SH-SY5Y (cell line): ENCODE measurements at regions not wholly inside any gene's neighbourhood (a gene's known extent, or its start where the extent isn't known, plus 50 kb on each side); places are given as distances from the start of the nearest gene placed in this dataset.
A peak's percentile ranks its signal among the peaks of the same experiment; 100 is the strongest.

Source experiments
- GATA2 ChIP-seq: IDR thresholded peaks from 2 replicates; pipeline ENCODE4 v1.6.1; 2011; ENCODE audit warnings: mild to moderate bottlenecking, low read depth, low read length
- GATA3 ChIP-seq: IDR thresholded peaks from 2 replicates; pipeline ENCODE4 v1.6.1; 2011; ENCODE audit warnings: low read depth, mild to moderate bottlenecking, low read length, moderate library complexity

DNA sequence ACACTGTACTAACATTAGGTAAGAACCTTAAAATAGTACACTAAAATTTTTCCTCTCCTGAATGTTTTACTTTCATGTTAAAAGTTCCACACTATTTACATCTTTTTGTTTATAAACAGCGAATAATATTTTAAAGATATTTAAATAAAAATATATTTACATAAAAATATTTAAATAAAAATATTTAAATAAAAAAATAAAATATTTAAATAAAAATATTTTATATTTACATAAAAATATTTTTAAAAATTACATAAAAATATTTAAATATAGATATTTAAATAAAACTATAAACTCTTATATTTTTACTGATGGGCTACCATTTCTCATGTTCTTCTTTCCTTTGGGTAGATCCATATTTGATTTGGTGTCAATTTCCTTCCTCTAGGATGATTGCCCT lies 619.0 kb downstream of the ANKRD7 start:
- TF ChIP-seq GATA2 (no peak), GATA3 (no peak)

DNA sequence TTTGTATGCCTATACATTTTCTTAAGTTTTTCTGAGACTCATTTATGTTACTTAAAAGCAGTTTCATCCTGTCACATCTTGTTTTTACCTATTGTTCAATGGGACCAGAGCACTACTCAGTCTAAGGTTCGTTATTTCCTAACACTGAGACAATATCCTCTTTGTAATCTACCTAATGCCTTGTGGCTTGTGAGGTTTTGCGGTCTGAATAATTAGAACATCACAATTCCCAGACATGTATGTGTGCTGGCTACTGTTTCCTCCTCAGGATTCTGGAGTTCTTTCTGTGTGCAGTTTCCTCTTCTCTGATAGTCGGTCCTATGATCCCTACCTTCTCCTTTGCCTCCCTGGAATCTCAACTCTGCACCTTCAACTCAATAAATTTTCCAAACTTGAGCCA lies 620.2 kb downstream of the ANKRD7 start:
- TF ChIP-seq GATA3 (no peak), GATA2 (no peak)

- TF ChIP-seq GATA2, result no peak
- no peak for TF ChIP-seq GATA3
Observed at GRCh38 chr7:118845791-118846190, 621.3 kb downstream of the ANKRD7 start.

- no peak for TF ChIP-seq GATA2
- no peak for TF ChIP-seq GATA3
Observed at GRCh38 chr7:118846977-118847376, 622.5 kb downstream of the ANKRD7 start.

- TF ChIP-seq GATA3 (no peak), GATA2 (peak; percentile 71; the same call in 1 of the 2 replicates)
Observed at GRCh38 chr7:118855290-118855689, 630.8 kb downstream of the ANKRD7 start.

- TF ChIP-seq GATA2 (no peak), GATA3 (no peak)
Observed at GRCh38 chr7:118858651-118859149, 634.2 kb downstream of the ANKRD7 start.

DNA sequence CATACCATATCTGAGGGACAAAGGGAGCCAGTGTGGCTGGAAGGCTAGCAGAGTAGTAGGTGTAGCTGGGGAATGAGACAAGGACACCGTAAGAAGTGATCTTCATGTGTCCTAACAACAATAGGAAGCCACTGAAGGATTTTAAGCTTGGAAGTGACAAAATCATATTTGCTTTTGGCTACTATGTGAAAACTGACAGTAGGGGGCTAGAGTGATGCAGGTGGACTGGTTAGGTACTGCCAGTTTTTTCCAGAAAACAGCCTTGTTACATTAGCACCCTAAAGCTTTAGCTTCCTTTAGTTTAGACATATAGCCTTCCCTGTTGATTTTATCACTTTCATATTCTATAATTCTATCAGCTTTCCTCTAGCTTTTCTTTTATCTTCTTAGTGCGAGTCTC lies 637.1 kb downstream of the ANKRD7 start:
- TF ChIP-seq GATA2 (no peak), GATA3 (no peak)

- TF ChIP-seq GATA2 (no peak), GATA3 (no peak)
Observed at GRCh38 chr7:118862740-118863139, 638.2 kb downstream of the ANKRD7 start.

DNA sequence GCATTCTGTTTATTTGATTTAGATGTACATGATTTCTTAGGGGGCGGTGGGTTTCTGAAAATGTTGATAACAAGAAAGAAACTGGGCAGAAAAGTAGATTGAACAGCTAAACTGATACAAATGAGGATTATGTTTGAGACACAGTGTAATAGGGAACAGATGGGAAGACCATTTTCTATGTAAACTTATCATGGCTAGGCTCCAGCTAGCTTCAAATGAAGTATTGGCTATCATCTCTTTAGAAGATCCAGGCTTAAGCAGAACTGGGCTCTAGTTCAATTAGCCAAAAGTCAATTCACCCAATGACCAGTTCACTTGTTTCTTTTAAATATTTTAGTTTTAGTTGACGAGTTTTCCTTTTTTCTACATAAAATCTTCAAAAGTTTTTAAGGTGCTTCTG lies 639.5 kb downstream of the ANKRD7 start:
- TF ChIP-seq GATA3 (no peak), GATA2 (no peak)

DNA sequence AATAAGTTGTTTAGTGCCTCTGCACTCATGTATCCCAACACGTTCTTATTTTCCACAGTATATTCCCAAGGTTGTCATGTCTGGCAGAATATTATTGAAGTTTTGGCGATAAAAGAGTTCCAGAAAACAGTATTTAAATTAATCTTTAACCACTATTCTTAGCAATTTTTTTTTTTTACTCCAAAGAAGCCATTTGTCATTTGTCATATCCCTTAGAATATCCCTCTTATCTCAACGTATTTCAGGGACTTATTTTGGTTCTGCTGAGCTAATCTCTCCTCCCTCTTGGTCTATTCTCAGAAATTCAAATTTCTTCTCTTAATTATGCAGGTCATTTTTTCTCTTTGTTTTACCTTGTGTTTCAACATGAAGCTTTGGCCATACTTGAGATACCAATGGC lies 643.4 kb downstream of the ANKRD7 start:
- TF ChIP-seq GATA2 (no peak), GATA3 (no peak)

GRCh38 chr7:118870187-118870586 lies 645.7 kb downstream of the ANKRD7 start:
- no peak for TF ChIP-seq GATA3
- no peak for TF ChIP-seq GATA2

DNA sequence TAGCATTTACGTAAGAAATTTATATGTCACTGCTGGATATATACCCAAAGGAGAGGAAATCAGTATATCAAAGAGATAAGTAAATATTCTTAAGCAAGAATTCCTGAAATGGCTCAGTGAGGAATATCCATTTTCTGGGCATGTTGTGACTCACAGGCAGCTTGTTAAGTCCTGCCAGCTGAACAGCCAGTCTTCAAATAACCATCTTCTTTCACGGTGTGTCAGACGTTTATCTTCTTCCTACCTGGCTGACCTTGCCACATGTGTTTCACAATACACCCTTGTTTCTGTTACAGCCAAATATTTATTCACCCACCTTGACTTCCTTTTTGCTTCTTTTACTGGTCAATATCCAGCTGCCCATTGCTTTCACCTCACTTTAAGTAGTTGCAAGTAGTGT lies 648.1 kb downstream of the ANKRD7 start:
- TF ChIP-seq GATA3 (no peak), GATA2 (no peak)

GRCh38 chr7:118877187-118877586 lies 652.7 kb downstream of the ANKRD7 start:
- TF ChIP-seq GATA2 (no peak), GATA3 (no peak)

- TF ChIP-seq GATA2, result no peak
- TF ChIP-seq GATA3, result no peak
Observed at GRCh38 chr7:118878336-118878735, 653.8 kb downstream of the ANKRD7 start.

DNA sequence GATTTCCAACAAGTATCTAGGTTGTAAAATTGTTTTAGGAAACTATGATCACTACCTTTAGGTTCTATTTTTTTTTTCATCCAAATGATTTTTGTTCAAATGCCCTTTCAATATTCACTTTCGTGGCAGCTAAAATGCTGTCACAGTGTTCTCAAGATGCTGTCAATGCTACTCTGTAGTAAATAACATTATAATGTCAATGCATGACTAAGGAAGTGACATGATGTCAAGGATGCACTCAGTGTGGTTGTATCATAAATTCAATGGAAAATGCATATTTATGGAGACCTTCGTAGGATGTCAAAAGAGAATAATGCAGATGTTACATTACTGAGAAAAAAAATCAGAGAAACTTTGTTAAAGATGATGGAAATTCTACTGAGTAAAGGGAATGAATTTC lies 673.8 kb downstream of the ANKRD7 start:
- no peak for TF ChIP-seq GATA2
- no peak for TF ChIP-seq GATA3

DNA sequence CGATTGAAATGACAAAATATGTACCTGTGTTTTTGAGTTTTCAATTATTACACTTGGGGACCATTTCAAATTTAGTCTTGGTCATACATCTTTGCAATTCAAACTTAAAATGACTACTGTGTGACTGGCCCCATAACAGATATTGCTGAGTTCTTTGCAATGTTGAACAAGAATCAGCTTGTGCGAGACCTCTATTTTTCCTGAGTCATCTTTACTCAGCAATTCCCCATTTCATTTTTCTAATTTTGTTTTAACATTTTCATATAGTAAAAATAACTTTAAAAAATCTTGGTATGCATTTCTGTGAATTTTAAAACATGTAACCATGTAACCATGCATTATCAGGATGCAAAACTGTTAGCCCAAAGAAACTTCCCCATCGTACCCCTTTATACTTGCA lies 678.1 kb downstream of the ANKRD7 start:
- TF ChIP-seq GATA2 (no peak), GATA3 (no peak)
